ENCODE measurements at regions not wholly inside any gene's neighbourhood (a gene's known extent, or its start where the extent isn't known, plus 50 kb on each side); places are given as distances from the start of the nearest gene placed in this dataset.

GRCh38 chr5:3210531-3210930 is 385.1 kb upstream of the IRX1 start:
- no peak for DNase-seq
- no peak overlapping the region for H3K27ac Mint-ChIP-seq
- H3K36me3 Mint-ChIP-seq (ENCODE audit: low read depth) = no peaks in the 10 kb centered on the region
- ChIA-PET CTCF (no interaction called here), POLR2A (no interaction called here)
- H3K4me1 Mint-ChIP-seq = no peaks in the 10 kb centered on the region
- H3K27me3 Mint-ChIP-seq = no peaks in the 10 kb centered on the region
- H3K9me3 Mint-ChIP-seq = peaks cover 9% of the 10 kb centered on the region
- H3K4me3 Mint-ChIP-seq = no peak overlapping the region

DNA sequence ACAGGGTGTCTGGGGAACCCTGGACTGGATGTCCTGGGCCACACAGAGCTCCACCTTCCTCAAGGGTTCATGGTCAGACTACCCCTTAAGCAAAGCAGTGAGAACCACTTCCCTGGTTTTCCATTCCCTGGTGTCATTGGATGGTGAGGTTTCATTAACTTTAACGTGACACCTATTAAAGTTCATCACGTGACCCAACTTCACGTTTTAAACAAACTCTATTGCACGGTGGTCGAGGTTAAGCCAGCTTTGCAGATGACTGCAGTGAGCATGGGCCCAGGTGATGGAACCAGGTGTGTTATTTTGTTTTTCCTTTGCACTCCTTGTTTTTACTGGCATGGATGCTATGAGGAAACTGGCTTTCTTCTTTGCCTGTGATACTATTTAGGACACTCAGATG is 385.7 kb upstream of the IRX1 start:
- Mint-ChIP-seq H3K36me3 (ENCODE audit: low read depth) (no peaks in the 10 kb centered on the region), H3K9me3 (peaks cover 11% of the 10 kb centered on the region), H3K4me3 (no peak overlapping the region), H3K4me1 (no peaks in the 10 kb centered on the region), H3K27me3 (no peaks in the 10 kb centered on the region), H3K27ac (no peak overlapping the region)
- DNase-seq = no peak
- ChIA-PET POLR2A (no interaction called here), CTCF (no interaction called here)

DNA sequence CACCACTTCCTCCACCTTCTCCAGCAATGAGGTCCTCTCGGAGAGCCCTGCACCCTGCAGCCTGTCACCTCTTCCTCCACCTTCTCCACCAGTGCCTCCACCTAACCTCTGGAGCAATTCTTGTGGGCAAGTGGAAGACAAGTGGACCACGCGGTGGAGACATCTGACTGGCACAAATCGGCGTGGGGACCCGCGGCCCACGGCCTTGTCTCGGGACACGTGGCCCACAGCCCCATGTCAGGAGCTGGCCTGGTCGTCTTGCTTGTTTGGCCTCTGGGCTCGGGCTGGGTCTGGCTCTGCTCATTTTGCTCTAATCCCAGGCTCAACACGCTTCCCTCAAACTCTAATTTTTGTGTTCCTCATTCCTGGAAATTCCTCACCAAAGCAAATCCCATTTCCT is 393.1 kb upstream of the IRX1 start:
- H3K27ac Mint-ChIP-seq = no peak overlapping the region
- H3K27me3 Mint-ChIP-seq = peaks cover 4% of the 10 kb centered on the region
- ChIA-PET CTCF (no interaction called here), POLR2A (no interaction called here)
- H3K4me3 Mint-ChIP-seq = no peak overlapping the region
- H3K4me1 Mint-ChIP-seq = no peaks in the 10 kb centered on the region
- DNase-seq = no peak
- peaks cover 3% of the 10 kb centered on the region for H3K9me3 Mint-ChIP-seq
- no peaks in the 10 kb centered on the region for H3K36me3 Mint-ChIP-seq (ENCODE audit: low read depth)

DNA sequence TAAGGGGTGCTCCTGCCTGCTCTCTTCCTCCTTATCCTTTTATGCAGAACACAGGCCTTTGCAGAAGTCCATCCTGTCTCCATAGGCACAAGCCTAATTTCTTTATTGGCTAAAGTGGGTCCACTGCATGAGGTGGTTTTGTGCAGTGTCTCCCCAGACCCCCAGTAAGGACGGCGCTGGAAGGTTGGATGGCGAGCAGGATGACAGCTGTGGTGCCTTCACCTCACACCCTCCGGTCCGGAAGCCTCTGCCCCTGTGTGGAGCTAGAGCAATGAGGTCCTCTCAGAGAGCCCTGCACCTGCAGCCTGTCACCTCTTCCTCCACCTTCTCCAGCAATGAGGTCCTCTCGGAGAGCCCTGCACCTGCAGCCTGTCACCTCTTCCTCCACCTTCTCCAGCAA is 393.7 kb upstream of the IRX1 start:
- ChIA-PET CTCF (no interaction called here), POLR2A (no interaction called here)
- H3K4me1 Mint-ChIP-seq = no peaks in the 10 kb centered on the region
- no peaks in the 10 kb centered on the region for H3K36me3 Mint-ChIP-seq (ENCODE audit: low read depth)
- H3K4me3 Mint-ChIP-seq = no peak overlapping the region
- DNase-seq = no peak
- H3K27me3 Mint-ChIP-seq = peaks cover 4% of the 10 kb centered on the region
- no peak overlapping the region for H3K27ac Mint-ChIP-seq
- peaks cover 3% of the 10 kb centered on the region for H3K9me3 Mint-ChIP-seq

DNA sequence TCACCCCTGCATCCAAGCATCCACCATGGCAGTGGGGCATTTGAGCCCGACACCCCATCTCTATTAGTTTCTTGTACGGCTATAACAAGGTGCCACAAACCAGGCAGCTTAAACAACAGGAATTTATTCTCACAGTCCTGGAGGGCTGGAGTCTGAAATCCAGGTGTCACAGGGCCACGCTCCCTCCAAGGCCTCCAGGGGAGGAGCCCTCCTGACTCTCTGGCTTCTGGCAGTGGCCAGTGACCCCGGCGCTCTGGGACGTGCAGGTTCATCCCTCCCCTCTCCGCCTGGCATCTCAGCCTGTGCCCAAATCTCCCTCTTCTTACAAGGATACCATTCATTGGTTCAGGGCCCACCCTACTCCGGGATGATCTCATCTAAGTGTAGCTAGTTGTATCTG is 394.5 kb upstream of the IRX1 start:
- H3K27ac Mint-ChIP-seq = no peak overlapping the region
- H3K4me1 Mint-ChIP-seq = no peaks in the 10 kb centered on the region

DNA sequence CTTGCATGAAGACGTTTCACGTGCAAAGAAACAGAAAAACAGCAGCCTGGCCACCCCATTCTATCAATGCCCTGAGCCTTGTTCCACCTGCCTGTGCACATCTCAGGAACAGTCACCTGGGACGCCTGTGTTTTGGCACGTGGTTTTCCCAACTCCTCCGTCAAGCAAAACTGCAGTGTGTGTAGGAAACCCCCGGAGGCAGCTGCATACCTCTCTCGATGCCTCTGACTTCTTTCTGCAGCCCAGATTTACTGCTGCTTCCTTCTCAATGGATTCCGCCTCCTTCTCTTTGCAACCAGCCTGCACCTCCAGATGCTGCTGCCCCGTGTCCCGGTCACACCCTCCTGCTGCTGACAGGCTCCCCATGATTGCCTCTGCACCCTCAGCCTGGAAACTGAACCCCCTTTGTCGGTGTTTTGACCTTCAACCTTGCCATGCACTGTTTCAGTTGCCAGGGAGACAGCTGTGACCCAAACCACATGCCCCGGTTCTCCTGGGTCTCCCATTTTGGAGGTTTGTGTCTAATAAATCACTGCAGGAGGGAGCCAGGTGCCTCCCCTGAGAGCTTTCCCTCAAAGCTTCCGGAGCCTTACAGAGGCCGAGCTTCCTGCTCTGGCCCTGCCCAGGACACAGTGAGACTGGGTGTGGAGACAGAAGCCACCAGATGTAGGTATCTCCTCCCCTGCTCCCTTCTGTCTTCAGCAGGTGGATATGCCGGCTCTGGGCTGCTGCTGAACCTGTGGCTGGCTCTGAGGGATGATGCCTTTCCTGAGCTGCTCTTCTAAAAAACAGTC is 395.5 kb upstream of the IRX1 start:
- Mint-ChIP-seq H3K4me1 (no peaks in the 10 kb centered on the region), H3K9me3 (no peaks in the 10 kb centered on the region), H3K4me3 (no peak overlapping the region), H3K36me3 (ENCODE audit: low read depth) (no peaks in the 10 kb centered on the region), H3K27ac (no peak overlapping the region), H3K27me3 (peaks cover 4% of the 10 kb centered on the region)
- ChIA-PET CTCF (no interaction called here), POLR2A (no interaction called here)
- no peak for DNase-seq

More for the DNA sequence above, 394.5 kb upstream of the IRX1 start:
- peaks cover 3% of the 10 kb centered on the region for H3K9me3 Mint-ChIP-seq
- H3K4me3 Mint-ChIP-seq = no peak overlapping the region
- ChIA-PET POLR2A (no interaction called here), CTCF (no interaction called here)
- DNase-seq = no peak
- H3K27me3 Mint-ChIP-seq = peaks cover 4% of the 10 kb centered on the region
- H3K36me3 Mint-ChIP-seq (ENCODE audit: low read depth) = no peaks in the 10 kb centered on the region

DNA sequence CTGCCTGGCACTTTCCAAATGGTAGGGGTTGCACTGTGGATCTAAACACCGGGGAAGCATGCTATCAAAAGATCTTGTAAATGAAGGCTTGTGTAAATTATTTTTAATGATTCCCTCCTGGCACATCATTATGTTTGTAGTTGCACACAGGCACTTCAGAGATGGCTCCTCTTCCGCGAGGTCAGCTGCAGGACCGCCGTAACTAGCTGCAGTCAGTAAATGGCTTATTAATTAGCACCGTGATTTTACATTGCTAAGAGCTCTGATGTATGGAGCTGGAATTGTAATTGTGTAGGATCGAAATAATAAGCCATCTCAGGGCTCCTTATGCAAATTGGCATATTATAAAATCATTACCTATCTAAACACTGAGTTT is 397.6 kb upstream of the IRX1 start:
- no peak overlapping the region for H3K4me3 Mint-ChIP-seq
- no peaks in the 10 kb centered on the region for H3K9me3 Mint-ChIP-seq
- no peaks in the 10 kb centered on the region for H3K4me1 Mint-ChIP-seq
- DNase-seq = no peak
- ChIA-PET POLR2A (no interaction called here), CTCF (no interaction called here)
- H3K36me3 Mint-ChIP-seq (ENCODE audit: low read depth) = no peaks in the 10 kb centered on the region
- peaks cover 4% of the 10 kb centered on the region for H3K27me3 Mint-ChIP-seq
- no peak overlapping the region for H3K27ac Mint-ChIP-seq

DNA sequence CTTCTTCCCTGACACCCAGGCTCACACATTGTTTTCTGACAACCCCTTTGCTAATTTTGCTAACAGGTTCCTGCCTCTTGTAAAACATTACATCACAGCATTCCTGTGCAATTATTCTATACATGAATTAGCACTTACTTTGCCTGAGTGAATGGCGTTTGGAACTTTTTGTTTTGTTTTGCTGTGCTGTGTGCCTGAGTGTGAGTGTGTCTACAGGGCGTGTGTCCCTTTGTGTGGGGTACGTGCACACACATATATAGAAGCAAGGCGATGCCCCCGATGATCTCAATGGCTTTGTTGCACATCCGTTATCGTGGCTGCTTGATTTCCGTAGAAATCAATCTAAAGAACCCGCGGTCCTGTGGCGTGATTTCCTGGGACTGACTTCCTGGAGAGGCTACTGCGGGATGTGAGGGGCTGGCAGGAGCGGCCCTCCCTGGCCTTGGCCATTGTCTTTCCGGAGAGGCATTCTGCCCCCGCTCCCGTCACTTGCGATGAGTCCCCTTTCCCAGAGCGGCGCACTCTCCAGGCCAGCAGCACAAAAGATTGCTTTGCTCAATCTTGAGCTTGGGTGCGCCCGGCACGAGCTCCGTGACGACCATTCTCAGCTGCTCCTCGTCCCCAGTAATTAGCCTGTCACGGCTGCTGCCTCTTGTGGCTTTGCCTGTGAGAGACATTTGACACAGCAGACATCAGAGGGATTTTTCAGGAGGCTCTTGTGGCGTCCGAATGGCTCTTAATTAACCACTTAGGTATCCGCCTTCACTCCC is 398.1 kb upstream of the IRX1 start:
- Mint-ChIP-seq H3K4me1 (no peaks in the 10 kb centered on the region), H3K36me3 (ENCODE audit: low read depth) (no peaks in the 10 kb centered on the region), H3K9me3 (no peaks in the 10 kb centered on the region), H3K4me3 (no peak overlapping the region), H3K27ac (no peak overlapping the region), H3K27me3 (peaks cover 4% of the 10 kb centered on the region)
- ChIA-PET CTCF (no interaction called here), POLR2A (no interaction called here)
- DNase-seq = no peak

- Mint-ChIP-seq H3K27me3 (peaks cover 4% of the 10 kb centered on the region), H3K27ac (no peak overlapping the region), H3K4me1 (no peaks in the 10 kb centered on the region), H3K4me3 (no peak overlapping the region), H3K36me3 (ENCODE audit: low read depth) (no peaks in the 10 kb centered on the region), H3K9me3 (no peaks in the 10 kb centered on the region)
- DNase-seq = no peak
- CTCF ChIA-PET = no interaction called here
- POLR2A ChIA-PET = no interaction called here
Measured at GRCh38 chr5:3195994-3196393, 399.6 kb upstream of the IRX1 start.

- Mint-ChIP-seq H3K27me3 (peaks cover 4% of the 10 kb centered on the region), H3K27ac (no peak overlapping the region), H3K4me3 (no peak overlapping the region), H3K4me1 (no peaks in the 10 kb centered on the region), H3K9me3 (no peaks in the 10 kb centered on the region), H3K36me3 (ENCODE audit: low read depth) (no peaks in the 10 kb centered on the region)
- POLR2A ChIA-PET = no interaction called here
- CTCF ChIA-PET = no interaction called here
- no peak for DNase-seq
Measured at GRCh38 chr5:3194684-3195083, 400.9 kb upstream of the IRX1 start.

DNA sequence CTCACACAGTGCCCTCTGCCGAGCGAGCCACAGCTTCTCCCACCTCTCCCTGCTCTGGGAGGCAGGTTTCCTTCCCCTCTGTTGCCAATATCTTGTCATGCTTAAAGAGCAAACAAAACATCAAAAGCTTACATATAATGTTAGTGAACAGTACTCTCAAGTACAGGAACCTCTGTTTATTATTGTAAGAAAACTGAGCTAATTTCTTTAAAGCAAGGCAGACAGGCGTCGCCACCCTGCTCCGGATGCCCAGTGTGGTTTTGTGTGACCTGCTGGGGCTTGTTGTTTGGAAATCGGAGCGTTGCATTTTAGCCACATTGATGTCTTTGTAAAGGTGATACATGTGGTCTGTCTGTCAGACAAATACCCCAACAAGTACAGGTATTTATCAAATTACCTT is 401.4 kb upstream of the IRX1 start:
- no peak for DNase-seq
- no peaks in the 10 kb centered on the region for H3K36me3 Mint-ChIP-seq (ENCODE audit: low read depth)
- POLR2A ChIA-PET = no interaction called here

DNA sequence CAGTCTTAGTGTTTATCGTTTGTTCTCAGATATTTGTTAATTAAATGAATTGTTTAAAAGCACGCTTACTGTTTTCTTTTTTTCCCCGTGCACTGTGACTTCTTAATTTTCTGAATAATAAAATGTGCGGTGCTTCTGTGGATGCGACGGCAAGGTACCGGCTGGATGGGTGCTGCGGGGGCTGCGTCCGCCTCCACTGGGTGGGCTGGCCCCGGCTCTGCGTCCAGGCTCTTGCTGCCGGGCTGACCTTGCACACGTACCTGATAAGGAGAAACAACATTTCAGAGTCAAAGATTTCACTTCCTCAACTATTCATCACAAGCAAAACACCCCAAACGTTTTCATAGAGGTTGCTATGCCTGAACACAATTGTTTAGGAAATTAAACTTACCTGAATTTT is 404.0 kb upstream of the IRX1 start:
- Mint-ChIP-seq H3K27me3 (no peaks in the 10 kb centered on the region), H3K27ac (no peak overlapping the region), H3K9me3 (no peaks in the 10 kb centered on the region), H3K36me3 (ENCODE audit: low read depth) (no peaks in the 10 kb centered on the region), H3K4me1 (no peaks in the 10 kb centered on the region), H3K4me3 (no peak overlapping the region)
- DNase-seq = no peak
- POLR2A ChIA-PET = no interaction called here
- CTCF ChIA-PET = no interaction called here

More for the DNA sequence above, 401.4 kb upstream of the IRX1 start:
- Mint-ChIP-seq H3K4me1 (no peaks in the 10 kb centered on the region), H3K27ac (no peak overlapping the region), H3K9me3 (no peaks in the 10 kb centered on the region), H3K27me3 (peaks cover 4% of the 10 kb centered on the region), H3K4me3 (no peak overlapping the region)
- CTCF ChIA-PET = no interaction called here

GRCh38 chr5:3190930-3191329 is 404.7 kb upstream of the IRX1 start:
- CTCF ChIA-PET = no interaction called here
- DNase-seq = no peak
- Mint-ChIP-seq H3K4me3 (no peak overlapping the region), H3K27ac (no peak overlapping the region), H3K4me1 (no peaks in the 10 kb centered on the region), H3K36me3 (ENCODE audit: low read depth) (no peaks in the 10 kb centered on the region), H3K27me3 (no peaks in the 10 kb centered on the region), H3K9me3 (no peaks in the 10 kb centered on the region)
- POLR2A ChIA-PET = no interaction called here

DNA sequence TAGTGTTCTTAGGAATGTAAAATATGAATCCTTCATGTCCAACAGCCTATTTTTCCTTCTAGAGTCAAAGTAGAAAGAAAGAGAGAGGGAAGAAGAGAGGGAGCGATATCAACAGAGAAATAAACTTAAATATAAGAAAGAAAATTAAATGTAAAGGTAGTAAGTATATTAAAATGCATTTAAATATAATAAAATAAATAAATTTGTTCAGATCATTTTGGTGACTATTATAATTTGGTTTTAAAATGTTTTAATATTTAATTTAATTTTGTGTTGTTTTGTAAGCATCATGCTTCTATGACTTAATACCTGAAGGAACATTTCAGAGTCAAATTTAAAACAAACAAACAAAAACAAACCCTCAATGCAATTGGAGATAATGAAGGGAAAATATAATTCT is 405.2 kb upstream of the IRX1 start:
- ChIA-PET POLR2A (no interaction called here), CTCF (no interaction called here)
- no peak for DNase-seq
- no peaks in the 10 kb centered on the region for H3K9me3 Mint-ChIP-seq
- no peak overlapping the region for H3K4me3 Mint-ChIP-seq
- no peaks in the 10 kb centered on the region for H3K27me3 Mint-ChIP-seq
- no peaks in the 10 kb centered on the region for H3K36me3 Mint-ChIP-seq (ENCODE audit: low read depth)
- H3K4me1 Mint-ChIP-seq = no peaks in the 10 kb centered on the region
- no peak overlapping the region for H3K27ac Mint-ChIP-seq
